ENCODE measurements at regions not wholly inside any gene's neighbourhood (a gene's known extent, or its start where the extent isn't known, plus 50 kb on each side); places are given as distances from the start of the nearest gene placed in this dataset.

- Histone ChIP-seq H3K9ac (ENCODE audit: low read length) (no peak overlapping the region), H4K20me1 (ENCODE audit: control insufficient read depth, insufficient read depth, low read length, poor library complexity, severe bottlenecking) (no peaks in the 10 kb centered on the region), H2AFZ (ENCODE audit: insufficient read depth, low read depth, low read length, poor library complexity, severe bottlenecking) (no peak overlapping the region), H3K36me3 (replicated peaks in 1 of 2; ENCODE audit: control extremely low read depth in 1 of 2, control insufficient read depth in 1 of 2, extremely low read depth in 1 of 2, insufficient read depth in 2 of 2, low read length in 1 of 2) (no peaks in the 10 kb centered on the region), H3K27me3 (replicated peaks in 1 of 4; ENCODE audit: control extremely low read depth in 1 of 4, control insufficient read depth in 3 of 4, insufficient read depth in 4 of 4, low read length in 3 of 4) (no peaks in the 10 kb centered on the region), H3K27ac (ENCODE audit: low read length in 2 of 2) (no peak overlapping the region), H3K4me2 (replicated peaks; ENCODE audit: low read depth, low read length, poor library complexity, severe bottlenecking) (no peak overlapping the region), H3K4me1 (ENCODE audit: control insufficient read depth in 2 of 2, insufficient read depth in 2 of 2, low read length in 2 of 2) (no peaks in the 10 kb centered on the region), H3K79me2 (ENCODE audit: control insufficient read depth, insufficient read depth, low read length) (no peaks in the 10 kb centered on the region), H3K4me3 (ENCODE audit: control extremely low read depth in 1 of 5, extremely low read depth in 1 of 5, insufficient read depth in 1 of 5, low read depth in 2 of 5, low read length in 4 of 5) (no peak overlapping the region), H3K9me3 (ENCODE audit: control extremely low read depth in 1 of 3, control insufficient read depth in 2 of 3, insufficient read depth in 1 of 3, low read length in 2 of 3) (peaks cover 0 to 8% (median 2%) of the 10 kb centered on the region in 3 donors)
- DNase-seq (no peak), ATAC-seq (ENCODE audit: low read depth) (no peak)
- ChIA-PET POLR2A (no interaction called here), CTCF (no interaction called here)
- Mint-ChIP-seq H3K4me1 (no peaks in the 10 kb centered on the region), H3K27me3 (no peaks in the 10 kb centered on the region), H3K4me3 (no peak overlapping the region), H3K27ac (no peak overlapping the region), H3K9me3 (ENCODE audit: insufficient read depth) (no peaks in the 10 kb centered on the region)
- TF ChIP-seq EZH2 (IDR thresholded peaks at IDR 0.05; ENCODE audit: borderline replicate concordance, insufficient read depth, low read depth, low read length, poor library complexity, severe bottlenecking) (no peak), CTCF (IDR thresholded peaks at IDR 0.05) (no peak)
- no CpG with 5 or more reads among the region's 1 CpG for WGBS (ENCODE audit: insufficient coverage)
- intact Hi-C loops (cut with micrococcal nuclease): no loop called here
Measured at GRCh38 chr6:145380186-145380585, 355.1 kb downstream of the EPM2A start.

- intact Hi-C loops (cut with micrococcal nuclease): no loop called here
- ATAC-seq (ENCODE audit: low read depth): no peak
- POLR2A ChIA-PET: no interaction called here
Measured at GRCh38 chr6:145381941-145382340, 353.4 kb downstream of the EPM2A start.

More at GRCh38 chr6:145381941-145382340, 353.4 kb downstream of the EPM2A start:
- Histone ChIP-seq H3K27me3 (replicated peaks in 1 of 4; ENCODE audit: control extremely low read depth in 1 of 4, control insufficient read depth in 3 of 4, insufficient read depth in 4 of 4, low read length in 3 of 4) (no peaks in the 10 kb centered on the region), H3K36me3 (replicated peaks in 1 of 2; ENCODE audit: control extremely low read depth in 1 of 2, control insufficient read depth in 1 of 2, extremely low read depth in 1 of 2, insufficient read depth in 2 of 2, low read length in 1 of 2) (no peaks in the 10 kb centered on the region), H3K9ac (ENCODE audit: low read length) (no peak overlapping the region), H3K27ac (ENCODE audit: low read length in 2 of 2) (no peak overlapping the region), H3K4me2 (replicated peaks; ENCODE audit: low read depth, low read length, poor library complexity, severe bottlenecking) (no peak overlapping the region), H3K4me3 (ENCODE audit: control extremely low read depth in 1 of 5, extremely low read depth in 1 of 5, insufficient read depth in 1 of 5, low read depth in 2 of 5, low read length in 4 of 5) (no peak overlapping the region), H3K79me2 (ENCODE audit: control insufficient read depth, insufficient read depth, low read length) (no peaks in the 10 kb centered on the region), H3K4me1 (ENCODE audit: control insufficient read depth in 2 of 2, insufficient read depth in 2 of 2, low read length in 2 of 2) (no peaks in the 10 kb centered on the region), H3K9me3 (ENCODE audit: control extremely low read depth in 1 of 3, control insufficient read depth in 2 of 3, insufficient read depth in 1 of 3, low read length in 2 of 3) (peaks cover 0 to 8% (median 2%) of the 10 kb centered on the region in 3 donors), H4K20me1 (ENCODE audit: control insufficient read depth, insufficient read depth, low read length, poor library complexity, severe bottlenecking) (no peaks in the 10 kb centered on the region), H2AFZ (ENCODE audit: insufficient read depth, low read depth, low read length, poor library complexity, severe bottlenecking) (no peak overlapping the region)
- H3K4me3 Mint-ChIP-seq: no peak overlapping the region
- no peak for TF ChIP-seq CTCF (IDR thresholded peaks at IDR 0.05)
- no peak for TF ChIP-seq EZH2 (IDR thresholded peaks at IDR 0.05; ENCODE audit: borderline replicate concordance, insufficient read depth, low read depth, low read length, poor library complexity, severe bottlenecking)
- DNase-seq: no peak
- no peak overlapping the region for H3K27ac Mint-ChIP-seq
- no CpG with 5 or more reads among the region's 3 CpGs for WGBS (ENCODE audit: insufficient coverage)
- no peaks in the 10 kb centered on the region for H3K9me3 Mint-ChIP-seq (ENCODE audit: insufficient read depth)
- H3K4me1 Mint-ChIP-seq: no peaks in the 10 kb centered on the region
- no peaks in the 10 kb centered on the region for H3K27me3 Mint-ChIP-seq
- CTCF ChIA-PET: interaction anchor here (0.6 kb wide), 1 partner anchor 1473 kb away, joined by 3 read pairs; no protein-coding TSS in a partner anchor
